Left ventricle myocardium superior (tissue), 1 donor: ENCODE measurements at regions not wholly inside any gene's neighbourhood (a gene's known extent, or its start where the extent isn't known, plus 50 kb on each side); places are given as distances from the start of the nearest gene placed in this dataset.
A peak's percentile ranks its signal among the peaks of the same experiment; 100 is the strongest.

Source experiments
- ATAC-seq: fragments of 200-7000 bp; cut with Tn5 transposase; one replicate; pipeline ENCODE4 v1.9.1; 2020; ENCODE audit warnings: mild to moderate bottlenecking, moderate library complexity
- DNase-seq: peaks from one replicate; pipeline ENCODE4 v3.0.0-alpha.2; 2020
- intact Hi-C: fragments of 100-400 bp; cut with micrococcal nuclease; formaldehyde crosslinking; loops from one replicate; pipeline ENCODE4 v1.11.0; 2022
- donor health status: DM: no; HTN: yes; CAD: no; lungs with severe emphysema.

DNA sequence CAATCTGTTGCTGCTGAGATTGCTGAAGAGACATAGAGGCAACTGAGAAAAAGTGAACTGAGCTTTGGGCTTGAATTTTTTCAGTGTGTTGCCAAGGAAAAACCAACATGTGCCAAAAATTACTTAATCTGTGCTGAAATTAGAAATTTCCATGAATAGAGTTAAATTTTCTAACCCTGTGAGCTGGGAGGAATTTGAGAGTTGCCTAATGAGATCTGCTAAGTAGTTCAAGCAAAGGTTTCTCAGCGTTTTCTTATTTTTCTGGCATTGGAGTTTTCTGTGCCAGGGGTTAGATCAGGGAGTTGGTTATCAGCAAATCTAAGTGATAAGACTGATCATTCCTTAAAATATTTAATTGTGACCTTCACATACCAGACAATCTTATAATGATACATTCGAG is 457.5 kb upstream of the GNPDA2 start:
- ATAC-seq (no peak), DNase-seq (no peak)
- intact Hi-C loops, result no loop called here

DNA sequence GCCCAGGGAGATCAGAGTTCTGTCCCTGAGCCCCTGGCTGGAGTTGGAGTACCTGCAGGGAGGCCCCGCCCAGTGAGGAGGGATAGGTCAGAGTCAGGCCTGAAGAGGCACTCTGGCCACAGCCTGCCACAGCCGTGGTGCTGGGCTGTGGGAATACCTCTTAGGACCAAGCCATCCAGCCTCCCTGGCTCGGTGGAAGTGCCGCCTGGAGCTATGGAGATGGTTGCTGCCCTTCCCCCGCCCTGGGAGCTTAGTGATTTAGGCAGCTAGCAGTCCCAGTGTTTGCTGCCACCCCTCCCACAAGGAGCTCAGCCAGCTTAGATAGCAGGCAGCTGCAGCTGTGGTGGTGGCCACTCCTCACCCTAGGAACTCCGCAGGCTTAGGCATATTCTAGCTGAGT is 446.3 kb upstream of the GNPDA2 start:
- no peak for ATAC-seq
- intact Hi-C loops, result no loop called here
- DNase-seq, result no peak

DNA sequence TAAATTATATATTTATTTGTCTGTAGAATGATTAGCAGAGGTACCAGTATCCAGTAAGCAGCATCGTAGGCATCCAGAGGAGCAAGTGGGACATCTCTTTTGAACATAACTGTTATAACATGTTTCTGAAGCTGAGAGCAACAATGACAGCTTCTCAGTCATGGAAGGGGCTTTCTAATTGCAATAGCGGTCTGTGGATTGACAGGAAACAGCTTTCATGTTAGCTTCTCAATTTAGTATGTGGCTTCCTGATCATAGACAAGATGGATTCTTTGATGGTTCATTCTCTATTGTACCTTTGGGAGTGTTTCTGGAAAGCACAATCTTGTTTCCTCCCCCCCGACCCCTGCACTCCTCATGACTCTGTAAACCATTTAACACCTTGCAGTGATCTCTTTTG is 434.6 kb upstream of the GNPDA2 start:
- intact Hi-C loops, result no loop called here
- DNase-seq (no peak), ATAC-seq (no peak)

DNA sequence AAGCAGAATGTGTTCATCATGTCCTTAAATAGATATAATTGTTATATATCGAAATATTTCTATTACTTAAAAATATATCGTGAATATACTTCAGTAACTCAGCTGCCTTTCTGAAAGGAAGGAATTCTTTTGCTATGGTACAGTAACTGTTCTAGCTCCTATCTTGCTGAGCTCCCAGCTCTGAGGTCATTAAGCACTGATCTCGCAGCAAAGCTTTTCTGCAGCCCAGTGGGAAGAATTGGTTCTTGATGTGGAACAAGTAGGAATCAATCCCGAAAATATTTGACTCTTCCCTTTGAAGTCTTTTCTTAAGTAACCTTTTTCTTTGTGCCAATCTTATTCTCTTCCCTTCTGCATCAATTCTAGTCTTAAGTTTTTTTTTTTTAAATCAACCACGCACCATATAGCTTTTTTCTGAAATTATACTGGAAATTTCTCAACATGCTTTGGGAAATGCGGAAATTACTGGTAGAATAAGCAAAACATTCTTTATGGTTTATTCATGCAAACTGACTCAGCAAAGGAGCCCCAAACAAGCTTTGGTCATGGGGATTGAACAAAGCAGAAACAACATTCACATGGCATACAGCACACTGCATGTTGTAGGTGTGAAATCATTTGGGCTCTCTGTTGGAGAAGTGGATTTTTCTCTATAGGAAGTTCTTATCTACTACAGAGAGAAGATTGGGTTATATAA is 428.9 kb upstream of the GNPDA2 start:
- ATAC-seq (no peak), DNase-seq (no peak)
- intact Hi-C loops, result no loop called here

DNA sequence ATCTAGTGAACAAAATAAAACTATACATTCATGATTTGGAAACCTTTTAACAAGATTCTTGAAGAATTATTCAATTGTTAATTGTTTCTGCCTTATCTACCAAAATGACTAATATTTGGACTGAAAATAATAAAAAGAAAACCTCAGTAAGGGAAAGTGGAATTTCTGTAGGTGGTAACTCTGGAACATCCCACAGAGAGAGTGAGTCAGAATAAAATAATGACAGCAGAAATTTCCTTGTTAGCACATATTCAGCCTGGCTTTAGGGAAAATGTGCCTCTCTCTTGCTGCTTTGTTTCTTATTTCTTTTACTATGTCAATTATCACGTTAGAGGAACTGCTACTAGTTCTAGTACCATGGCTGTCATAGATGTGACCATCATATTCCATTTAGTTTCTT is 421.5 kb upstream of the GNPDA2 start:
- DNase-seq (no peak), ATAC-seq (no peak)
- intact Hi-C loops, result no loop called here

DNA sequence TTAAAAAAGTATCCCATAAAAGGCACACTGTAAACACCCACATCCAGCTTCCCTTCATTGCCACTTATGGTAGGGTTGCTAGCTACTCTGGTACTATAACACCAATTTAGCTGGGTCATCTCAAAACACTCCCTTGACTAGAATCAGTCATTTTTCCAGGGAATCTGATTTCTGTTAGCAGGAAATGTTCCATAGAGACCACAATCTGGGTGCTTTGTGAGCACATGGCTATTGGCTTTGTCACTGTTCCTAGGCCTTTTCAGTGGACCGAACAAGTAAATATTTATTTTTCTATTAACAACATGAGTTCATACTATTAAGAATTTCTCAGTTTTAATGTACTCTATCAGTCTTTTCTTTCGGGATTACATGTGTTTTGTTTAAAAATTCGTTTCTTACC is 404.7 kb upstream of the GNPDA2 start:
- intact Hi-C loops, result no loop called here

DNA sequence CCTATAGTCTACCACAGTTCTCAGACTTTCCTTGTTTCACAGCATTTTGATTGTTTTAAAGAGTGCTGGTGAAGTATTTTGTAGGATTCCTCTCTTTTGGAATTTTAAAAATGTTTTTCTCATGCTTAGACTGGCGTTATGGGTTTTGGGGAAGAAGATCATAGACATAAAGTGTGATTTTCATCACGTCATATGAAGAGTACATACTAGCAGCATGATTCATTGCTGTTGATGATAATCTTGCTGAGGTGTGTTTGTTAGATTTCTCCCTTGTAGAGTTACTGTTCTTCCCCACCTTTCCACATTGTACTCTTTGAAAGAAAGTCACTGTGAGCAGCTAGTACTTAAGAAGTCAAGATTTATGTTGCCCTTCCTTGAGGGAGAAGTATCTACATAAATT is 396.1 kb upstream of the GNPDA2 start:
- intact Hi-C loops, result loop anchor here (5.0 kb wide), 1 partner anchor 320 kb away; no protein-coding TSS in a partner anchor
- no peak for DNase-seq
- no peak for ATAC-seq

More for the DNA sequence above, 404.7 kb upstream of the GNPDA2 start:
- ATAC-seq, result no peak
- no peak for DNase-seq

DNA sequence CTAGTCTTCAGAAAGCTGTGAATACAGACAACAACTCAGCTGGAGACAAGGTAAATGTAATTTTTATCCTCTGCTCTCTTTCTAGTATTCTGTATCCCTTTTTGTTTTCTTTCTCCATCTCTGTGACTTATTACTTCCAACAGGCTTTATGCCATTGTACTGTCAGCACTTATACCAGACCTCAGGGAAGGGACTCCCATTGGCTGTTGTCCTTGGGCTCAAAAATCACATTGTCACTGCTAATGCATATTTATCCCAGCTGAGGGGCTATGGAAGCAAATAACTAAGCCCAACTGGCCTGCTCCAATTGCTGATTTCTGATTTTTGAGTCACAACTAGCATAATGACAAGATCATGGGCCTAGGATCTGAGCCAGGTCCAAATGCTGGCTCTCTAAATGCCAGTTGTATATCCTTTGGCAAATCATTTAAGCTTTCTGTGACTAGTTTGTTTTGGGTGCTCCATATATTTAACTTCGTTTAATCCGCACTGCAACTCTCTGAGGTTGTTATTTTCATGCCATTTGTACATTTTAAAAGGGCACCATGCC is 395.1 kb upstream of the GNPDA2 start:
- intact Hi-C loops, result loop anchor here (5.0 kb wide), 1 partner anchor 321 kb away; no protein-coding TSS in a partner anchor
- DNase-seq (no peak), ATAC-seq (peak; percentile 30)

GRCh38 chr4:45120163-45120562 is 393.8 kb upstream of the GNPDA2 start:
- intact Hi-C loops, result loop anchor here (5.0 kb wide), 1 partner anchor 322 kb away; no protein-coding TSS in a partner anchor
- ATAC-seq (peak; percentile 98), DNase-seq (no peak)

GRCh38 chr4:45119376-45119775 is 393.0 kb upstream of the GNPDA2 start:
- intact Hi-C loops, result no loop called here
- DNase-seq, result no peak
- no peak for ATAC-seq

DNA sequence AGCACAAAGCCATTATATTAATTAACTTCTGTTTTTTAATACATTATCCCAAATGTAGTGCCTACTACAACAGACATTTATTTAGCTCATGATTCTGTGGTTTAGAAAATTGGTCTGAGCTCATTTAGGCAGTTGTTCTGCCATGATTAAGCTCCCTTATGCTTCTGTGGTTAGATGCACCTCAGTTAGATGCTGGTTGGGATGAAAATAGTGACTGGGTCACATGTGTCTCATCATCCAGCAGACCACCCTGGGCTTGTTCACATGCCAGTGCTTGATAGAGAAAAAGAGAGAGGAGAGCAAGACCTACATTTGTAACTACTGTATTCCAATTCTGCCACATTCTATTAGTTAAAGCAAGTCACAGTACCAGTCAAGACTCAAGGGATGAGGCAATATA is 376.4 kb upstream of the GNPDA2 start:
- ATAC-seq, result no peak
- no peak for DNase-seq
- intact Hi-C loops, result no loop called here

DNA sequence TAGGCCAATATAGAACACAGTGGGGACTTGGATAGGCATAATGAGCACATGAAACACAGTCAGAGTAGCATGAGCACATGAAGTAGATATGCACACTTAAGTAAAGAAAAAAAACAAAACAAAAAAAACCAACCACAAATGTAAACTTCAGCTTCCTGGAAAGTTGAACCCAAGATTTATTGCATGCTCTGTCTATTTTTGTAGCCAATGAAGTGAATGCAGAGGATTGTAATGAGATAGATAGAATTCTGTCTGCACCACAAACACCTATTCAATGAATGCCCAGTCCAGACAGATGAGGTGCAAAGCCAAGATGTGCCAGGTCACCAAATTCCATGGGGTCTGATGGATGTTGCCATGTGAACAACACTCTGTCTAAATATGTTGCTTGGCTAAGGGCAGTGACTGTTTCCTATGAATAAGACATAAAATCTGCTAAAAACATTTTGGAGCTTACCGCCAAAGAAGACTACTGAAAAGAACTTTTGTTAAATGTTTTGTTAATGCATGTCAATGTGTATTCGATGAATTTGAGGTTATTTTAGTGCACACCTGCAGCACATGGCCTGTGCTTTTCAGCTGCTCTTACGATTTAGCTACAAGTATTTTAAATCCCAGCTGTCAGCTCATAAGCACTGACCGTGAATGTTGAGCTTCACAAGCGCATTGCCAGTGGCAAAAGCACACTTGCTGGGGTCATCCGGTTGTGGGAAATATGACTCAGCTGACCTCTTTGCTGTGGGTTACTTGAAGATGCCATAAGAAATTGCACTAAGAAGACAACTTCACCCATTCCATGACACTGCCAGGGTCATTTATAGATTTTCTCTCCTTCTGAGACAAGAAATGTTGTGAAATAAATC is 374.8 kb upstream of the GNPDA2 start:
- ATAC-seq, result no peak
- intact Hi-C loops, result no loop called here
- DNase-seq, result no peak

DNA sequence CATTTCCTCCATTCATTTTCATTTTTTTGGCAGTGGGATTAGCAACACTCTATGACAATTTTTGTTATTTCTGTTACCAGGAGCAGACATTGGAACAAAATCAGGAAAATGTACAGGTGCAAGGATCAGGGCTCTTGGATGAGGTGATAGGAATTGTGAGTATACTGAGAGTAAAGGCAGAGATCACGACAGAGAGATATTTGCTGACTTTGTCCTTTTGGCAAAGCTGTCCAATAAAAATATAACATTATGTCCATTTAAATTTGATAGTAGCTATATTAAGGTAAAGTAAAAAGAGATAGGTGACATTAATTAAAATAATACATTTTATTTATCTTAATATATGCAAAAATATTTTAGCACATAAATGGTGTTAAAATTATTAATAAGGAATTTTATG is 373.1 kb upstream of the GNPDA2 start:
- ATAC-seq, result no peak
- no peak for DNase-seq
- intact Hi-C loops, result no loop called here

DNA sequence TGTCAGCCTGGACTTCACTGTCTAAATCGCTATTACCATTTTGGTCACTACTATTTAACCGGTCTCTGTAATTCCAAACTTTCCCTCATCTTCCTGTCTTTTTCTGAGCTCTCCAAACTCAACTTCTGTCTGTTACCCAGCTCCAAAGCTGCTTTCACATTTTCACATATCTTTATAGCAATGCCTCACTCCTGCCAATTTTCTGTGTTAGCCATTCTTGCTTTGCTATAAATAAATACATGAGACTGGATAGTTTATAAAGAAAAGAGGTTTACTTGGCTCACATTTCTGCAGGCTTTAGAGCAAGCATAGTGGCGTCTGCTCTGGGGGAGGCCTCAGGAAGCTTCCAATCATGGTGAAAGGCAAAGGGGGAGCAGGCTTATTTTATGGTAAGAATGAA is 368.3 kb upstream of the GNPDA2 start:
- intact Hi-C loops, result no loop called here
- DNase-seq (no peak), ATAC-seq (peak; percentile 71)

DNA sequence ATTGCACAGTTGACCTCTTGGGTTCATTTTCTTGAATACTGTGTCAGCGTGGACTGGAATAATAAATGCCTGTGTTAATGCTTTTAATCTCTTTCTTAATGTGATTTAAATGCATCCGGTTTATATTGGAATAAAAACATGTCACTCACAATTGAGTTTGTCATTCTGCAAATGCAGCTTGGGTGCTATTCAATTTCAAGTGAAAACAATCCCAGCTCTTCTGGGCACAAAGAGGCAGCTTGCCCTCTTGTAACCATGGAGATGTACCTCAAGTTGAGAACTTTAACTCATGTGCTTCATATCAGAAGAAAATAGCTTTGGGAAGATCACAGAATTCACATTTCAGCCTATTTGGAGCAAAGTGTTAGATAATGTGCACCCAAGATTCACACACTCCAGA is 355.7 kb upstream of the GNPDA2 start:
- ATAC-seq (no peak), DNase-seq (no peak)
- intact Hi-C loops, result no loop called here

GRCh38 chr4:45079616-45080015 is 353.3 kb upstream of the GNPDA2 start:
- ATAC-seq, result no peak
- intact Hi-C loops, result no loop called here

GRCh38 chr4:45078201-45078600 is 351.8 kb upstream of the GNPDA2 start:
- no peak for DNase-seq
- no peak for ATAC-seq
- intact Hi-C loops, result no loop called here

More at GRCh38 chr4:45079616-45080015, 353.3 kb upstream of the GNPDA2 start:
- DNase-seq, result no peak

DNA sequence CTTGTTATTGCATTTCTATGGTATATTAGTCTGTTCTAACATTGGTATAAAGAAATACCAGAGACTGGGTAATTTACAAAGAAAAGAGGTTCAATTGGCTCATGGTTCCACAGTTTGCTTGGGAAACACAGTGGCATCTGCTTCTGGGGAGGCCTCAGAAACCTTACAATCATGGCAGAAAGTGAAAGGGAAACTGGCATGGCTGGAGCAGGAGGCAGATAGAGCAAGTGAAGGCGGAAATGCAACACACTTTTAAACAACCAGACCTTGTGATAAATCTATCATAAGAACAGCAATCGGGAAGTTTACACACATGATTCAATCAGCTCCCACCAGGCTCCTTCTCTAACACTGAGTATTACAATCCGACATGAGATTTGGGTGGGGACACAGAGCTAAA is 346.6 kb upstream of the GNPDA2 start:
- DNase-seq (no peak), ATAC-seq (no peak)
- intact Hi-C loops, result no loop called here

DNA sequence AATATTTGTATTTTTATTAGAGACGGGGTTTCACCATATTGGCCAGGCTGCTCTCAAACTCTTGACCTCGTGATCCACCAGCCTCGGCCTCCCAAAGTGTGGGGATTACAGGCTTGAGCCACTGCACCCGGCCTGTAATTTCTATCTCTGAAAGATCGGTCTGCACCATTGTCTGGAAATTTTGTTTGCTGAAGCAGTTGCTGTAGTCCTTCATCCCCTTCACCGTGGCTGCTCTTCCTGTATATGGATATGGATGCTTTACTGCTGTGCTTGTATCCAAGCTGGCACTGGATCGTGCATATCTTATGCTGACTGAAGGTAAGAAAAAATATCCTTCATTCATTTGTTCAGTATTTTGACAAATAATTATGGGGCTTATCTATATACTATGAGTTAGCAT is 338.4 kb upstream of the GNPDA2 start:
- intact Hi-C loops, result no loop called here
- no peak for ATAC-seq
- no peak for DNase-seq

DNA sequence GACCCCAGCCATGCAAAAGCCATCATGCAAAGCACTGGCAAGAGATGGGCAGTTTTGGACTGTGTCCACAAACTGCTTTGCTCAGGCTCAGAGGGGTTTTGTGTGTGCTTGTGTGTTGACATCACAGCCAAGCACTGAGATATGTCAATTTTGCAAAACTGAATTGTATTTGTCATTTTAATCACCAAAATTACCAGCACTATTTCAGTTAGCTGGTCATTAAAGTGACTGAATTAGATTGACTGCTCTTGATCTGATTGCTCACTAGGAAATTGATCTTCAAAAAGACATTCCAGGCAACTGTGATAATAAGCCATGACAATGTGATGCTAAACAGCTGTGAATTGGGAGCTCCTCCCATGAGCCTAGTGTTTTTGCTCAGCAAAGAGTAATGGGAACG is 337.3 kb upstream of the GNPDA2 start:
- intact Hi-C loops, result no loop called here
- ATAC-seq, result no peak
- no peak for DNase-seq
